ENCODE measurements at regions not wholly inside any gene's neighbourhood (a gene's known extent, or its start where the extent isn't known, plus 50 kb on each side); places are given as distances from the start of the nearest gene placed in this dataset.
"Not testable (repeated sequence)": the region's sequence is repeated elsewhere in the genome, so short reads cannot be mapped to it uniquely, and the experiment has no call there.

DNA sequence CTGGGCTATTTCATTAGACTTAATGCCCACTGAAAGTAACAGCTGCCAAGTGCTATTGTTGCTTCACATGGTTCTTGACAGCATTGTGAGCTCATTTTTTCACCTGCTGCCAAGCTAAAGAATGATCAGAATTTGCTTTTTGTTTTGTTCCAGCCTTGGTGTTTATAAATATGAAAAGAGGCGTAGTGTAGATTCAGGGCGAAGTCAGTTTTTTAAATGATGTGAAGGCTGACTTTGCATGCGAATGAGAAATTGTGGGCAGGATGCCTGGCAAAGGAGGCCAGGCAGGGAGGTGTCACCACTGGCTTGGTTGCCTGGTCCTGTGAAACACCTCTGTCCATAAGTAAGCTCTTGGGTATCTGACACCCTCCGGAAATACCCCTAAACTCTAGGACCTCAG lies 93.3 kb upstream of the NAP1L1 start:
- Histone ChIP-seq H3K79me2 (ENCODE audit: low read length) (no peaks in the 10 kb centered on the region), H3K36me3 (ENCODE audit: insufficient read depth, low read length) (no peaks in the 10 kb centered on the region), H3K4me1 (ENCODE audit: low read length) (peaks cover 13% of the 10 kb centered on the region), H4K20me1 (ENCODE audit: insufficient read depth, low read depth, low read length) (no peaks in the 10 kb centered on the region), H2AFZ (ENCODE audit: low read length) (no peak overlapping the region), H3K9me2 (replicated peaks; ENCODE audit: insufficient read depth, low read length) (no peaks in the 10 kb centered on the region), H3K4me3 (ENCODE audit: low read length) (no peak overlapping the region), H3K9me3 (ENCODE audit: low read length) (no peaks in the 10 kb centered on the region), H3K9ac (ENCODE audit: low read length) (no peak overlapping the region), H3K4me2 (ENCODE audit: low read depth, low read length, poor library complexity, severe bottlenecking) (no peak overlapping the region), H3K27me3 (ENCODE audit: low read length) (no peaks in the 10 kb centered on the region), H3K27ac (ENCODE audit: low read length) (no peak overlapping the region)
- no peak for DNase-seq

DNA sequence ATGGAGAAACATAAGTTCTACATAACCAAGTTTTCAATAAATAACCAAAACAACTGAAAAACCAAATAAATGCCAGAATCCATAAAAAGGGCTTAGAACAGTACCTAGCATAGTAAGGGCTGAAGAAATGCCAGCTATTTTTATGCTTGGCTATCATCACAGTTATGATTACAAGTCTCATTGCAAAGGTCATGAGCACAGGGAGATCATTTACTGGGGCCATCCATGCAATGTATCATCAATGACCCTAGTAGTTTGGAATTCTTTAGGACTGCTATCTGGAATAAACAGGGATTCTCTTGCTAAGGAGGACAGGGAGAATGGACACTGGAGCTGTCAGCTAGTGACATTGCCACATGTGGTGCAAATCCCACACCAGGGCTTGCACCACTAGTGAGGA lies 92.5 kb upstream of the NAP1L1 start:
- no peaks in the 10 kb centered on the region for H3K79me2 ChIP-seq (ENCODE audit: low read length)
- no peak for DNase-seq
- H3K4me1 ChIP-seq (ENCODE audit: low read length): peaks cover 20% of the 10 kb centered on the region
- H3K9ac ChIP-seq (ENCODE audit: low read length): no peak overlapping the region
- no peaks in the 10 kb centered on the region for H3K9me2 ChIP-seq (replicated peaks; ENCODE audit: insufficient read depth, low read length)
- H4K20me1 ChIP-seq (ENCODE audit: insufficient read depth, low read depth, low read length): no peaks in the 10 kb centered on the region
- no peak overlapping the region for H2AFZ ChIP-seq (ENCODE audit: low read length)
- no peak overlapping the region for H3K27ac ChIP-seq (ENCODE audit: low read length)
- H3K36me3 ChIP-seq (ENCODE audit: insufficient read depth, low read length): no peaks in the 10 kb centered on the region
- H3K4me2 ChIP-seq (ENCODE audit: low read depth, low read length, poor library complexity, severe bottlenecking): no peak overlapping the region
- no peak overlapping the region for H3K4me3 ChIP-seq (ENCODE audit: low read length)
- no peaks in the 10 kb centered on the region for H3K9me3 ChIP-seq (ENCODE audit: low read length)
- no peaks in the 10 kb centered on the region for H3K27me3 ChIP-seq (ENCODE audit: low read length)

- H3K9ac ChIP-seq (ENCODE audit: low read length); H3K4me3 ChIP-seq (ENCODE audit: low read length); DNase-seq; H3K27ac ChIP-seq (ENCODE audit: low read length); H3K9me2 ChIP-seq (replicated peaks; ENCODE audit: insufficient read depth, low read length); H3K79me2 ChIP-seq (ENCODE audit: low read length); H3K9me3 ChIP-seq (ENCODE audit: low read length); H4K20me1 ChIP-seq (ENCODE audit: insufficient read depth, low read depth, low read length); H2AFZ ChIP-seq (ENCODE audit: low read length); H3K36me3 ChIP-seq (ENCODE audit: insufficient read depth, low read length); H3K4me2 ChIP-seq (ENCODE audit: low read depth, low read length, poor library complexity, severe bottlenecking); H3K27me3 ChIP-seq (ENCODE audit: low read length): not testable (repeated sequence)
- H3K4me1 ChIP-seq (ENCODE audit: low read length): peaks cover 20% of the 10 kb centered on the region
These were observed 91.5 kb upstream of the NAP1L1 start for GRCh38 chr12:76175946-76176345.

DNA sequence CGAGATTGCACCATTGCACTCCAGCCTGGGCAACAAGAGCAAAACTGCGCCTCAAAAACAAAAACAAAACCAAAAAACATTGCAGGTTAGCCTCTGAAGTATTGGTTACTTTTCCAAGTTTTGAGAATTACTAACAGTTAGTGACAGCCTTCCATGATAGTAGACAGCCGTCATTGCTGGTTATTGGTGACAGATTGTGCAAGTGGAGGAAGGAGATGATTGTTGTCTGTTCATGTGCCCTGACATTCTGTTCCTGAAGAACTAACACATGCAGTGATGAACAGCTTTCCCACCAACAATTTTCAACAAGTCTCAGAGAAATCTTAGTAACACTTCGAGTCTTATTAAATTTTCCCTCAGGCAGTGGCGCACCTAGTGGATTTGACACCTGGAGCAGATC lies 89.3 kb upstream of the NAP1L1 start:
- Histone ChIP-seq H3K27ac (ENCODE audit: low read length) (no peak overlapping the region), H3K9ac (ENCODE audit: low read length) (no peak overlapping the region), H3K36me3 (ENCODE audit: insufficient read depth, low read length) (no peaks in the 10 kb centered on the region), H3K4me2 (ENCODE audit: low read depth, low read length, poor library complexity, severe bottlenecking) (no peak overlapping the region), H3K4me3 (ENCODE audit: low read length) (no peak overlapping the region), H3K9me2 (replicated peaks; ENCODE audit: insufficient read depth, low read length) (no peaks in the 10 kb centered on the region), H3K4me1 (ENCODE audit: low read length) (peaks cover 20% of the 10 kb centered on the region), H2AFZ (ENCODE audit: low read length) (no peak overlapping the region), H3K9me3 (ENCODE audit: low read length) (no peaks in the 10 kb centered on the region), H4K20me1 (ENCODE audit: insufficient read depth, low read depth, low read length) (no peaks in the 10 kb centered on the region), H3K79me2 (ENCODE audit: low read length) (no peaks in the 10 kb centered on the region), H3K27me3 (ENCODE audit: low read length) (no peaks in the 10 kb centered on the region)
- DNase-seq: no peak

DNA sequence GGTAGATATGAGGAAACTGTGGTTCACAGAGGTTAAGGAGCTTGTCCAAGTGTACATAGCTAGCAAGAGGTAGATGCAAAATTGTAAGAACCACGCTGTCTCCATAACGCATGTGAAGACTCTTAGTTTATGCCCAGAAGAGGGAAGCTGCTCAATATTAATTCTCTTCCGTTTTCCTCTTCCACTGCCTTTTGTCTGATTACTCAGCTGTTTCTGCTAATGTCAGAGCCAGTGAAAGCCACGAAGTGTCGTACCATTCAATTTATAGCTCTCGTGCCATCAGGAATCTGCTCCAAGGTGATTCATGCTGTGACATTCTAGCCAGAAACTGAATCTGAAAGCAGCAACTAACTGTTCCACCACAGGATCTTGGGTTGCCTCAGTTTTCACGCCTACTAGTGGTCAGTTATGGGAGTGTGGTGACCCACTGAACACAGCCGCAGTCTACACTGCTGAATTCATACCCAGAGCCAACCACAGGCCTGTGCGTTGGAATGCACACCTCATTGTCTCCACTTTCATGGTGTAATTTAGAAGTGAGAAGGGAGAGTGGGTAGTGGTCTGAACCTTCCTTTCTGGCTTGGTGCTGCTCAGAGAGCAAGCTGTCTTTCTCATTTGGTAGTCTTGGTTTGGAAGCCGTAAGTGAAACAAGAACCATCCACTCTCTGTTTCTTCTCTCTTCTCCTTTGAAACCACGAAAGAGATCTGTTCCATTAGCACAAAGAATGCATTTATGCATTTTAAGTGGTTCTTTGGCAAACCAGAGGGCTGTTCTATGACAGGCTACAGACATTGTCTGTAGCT lies 74.2 kb upstream of the NAP1L1 start:
- no peaks in the 10 kb centered on the region for H3K9me3 ChIP-seq (ENCODE audit: low read length)
- H3K9ac ChIP-seq (ENCODE audit: low read length): peak overlapping the region; percentile 59
- H2AFZ ChIP-seq (ENCODE audit: low read length): peak overlapping the region; percentile 95
- H3K27me3 ChIP-seq (ENCODE audit: low read length): no peaks in the 10 kb centered on the region
- peak; percentile 83 for DNase-seq
- no peaks in the 10 kb centered on the region for H3K36me3 ChIP-seq (ENCODE audit: insufficient read depth, low read length)
- peak overlapping the region; percentile 67 for H3K4me2 ChIP-seq (ENCODE audit: low read depth, low read length, poor library complexity, severe bottlenecking)
- H3K4me3 ChIP-seq (ENCODE audit: low read length): peak overlapping the region; percentile 51; the same call in 1 of the 2 replicates
- H3K4me1 ChIP-seq (ENCODE audit: low read length): peaks cover 7% of the 10 kb centered on the region
- no peaks in the 10 kb centered on the region for H3K79me2 ChIP-seq (ENCODE audit: low read length)
- H4K20me1 ChIP-seq (ENCODE audit: insufficient read depth, low read depth, low read length): no peaks in the 10 kb centered on the region
- no peaks in the 10 kb centered on the region for H3K9me2 ChIP-seq (replicated peaks; ENCODE audit: insufficient read depth, low read length)
- H3K27ac ChIP-seq (ENCODE audit: low read length): no peak overlapping the region

DNA sequence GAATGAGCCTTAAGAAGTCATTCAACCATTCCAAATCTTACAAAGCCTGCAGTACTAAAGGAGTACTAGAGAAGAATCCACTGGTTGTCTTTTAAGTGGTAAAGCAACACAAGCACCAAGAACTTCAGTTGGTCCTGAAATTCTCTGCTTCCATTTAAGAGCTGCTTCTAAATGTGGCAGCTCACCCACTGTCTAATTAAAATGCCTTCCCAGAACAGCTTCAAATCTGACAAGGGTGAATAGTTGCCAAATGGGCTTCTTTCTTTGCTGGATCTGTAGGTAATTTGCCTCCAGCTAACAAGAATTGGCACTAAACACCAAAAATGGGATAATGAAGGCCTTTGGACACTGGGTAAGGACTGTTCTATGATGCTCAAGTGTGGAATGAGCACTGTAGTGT lies 72.2 kb upstream of the NAP1L1 start:
- Histone ChIP-seq H2AFZ (ENCODE audit: low read length) (no peak overlapping the region), H3K4me1 (ENCODE audit: low read length) (peaks cover 12% of the 10 kb centered on the region), H3K79me2 (ENCODE audit: low read length) (no peaks in the 10 kb centered on the region), H3K36me3 (ENCODE audit: insufficient read depth, low read length) (no peaks in the 10 kb centered on the region), H3K27me3 (ENCODE audit: low read length) (no peaks in the 10 kb centered on the region), H3K4me2 (ENCODE audit: low read depth, low read length, poor library complexity, severe bottlenecking) (no peak overlapping the region), H3K4me3 (ENCODE audit: low read length) (no peak overlapping the region), H3K27ac (ENCODE audit: low read length) (no peak overlapping the region), H3K9me2 (replicated peaks; ENCODE audit: insufficient read depth, low read length) (no peaks in the 10 kb centered on the region), H3K9me3 (ENCODE audit: low read length) (no peaks in the 10 kb centered on the region), H4K20me1 (ENCODE audit: insufficient read depth, low read depth, low read length) (no peaks in the 10 kb centered on the region), H3K9ac (ENCODE audit: low read length) (no peak overlapping the region)
- no peak for DNase-seq

- H3K4me3 ChIP-seq (ENCODE audit: low read length): no peak overlapping the region
- no peak overlapping the region for H3K27ac ChIP-seq (ENCODE audit: low read length)
- no peak overlapping the region for H3K4me2 ChIP-seq (ENCODE audit: low read depth, low read length, poor library complexity, severe bottlenecking)
- H2AFZ ChIP-seq (ENCODE audit: low read length): no peak overlapping the region
- H3K27me3 ChIP-seq (ENCODE audit: low read length): no peaks in the 10 kb centered on the region
- peaks cover 12% of the 10 kb centered on the region for H3K4me1 ChIP-seq (ENCODE audit: low read length)
- H3K9me2 ChIP-seq (replicated peaks; ENCODE audit: insufficient read depth, low read length): no peaks in the 10 kb centered on the region
- no peaks in the 10 kb centered on the region for H3K36me3 ChIP-seq (ENCODE audit: insufficient read depth, low read length)
- H4K20me1 ChIP-seq (ENCODE audit: insufficient read depth, low read depth, low read length): no peaks in the 10 kb centered on the region
- no peak for DNase-seq
- H3K9me3 ChIP-seq (ENCODE audit: low read length): no peaks in the 10 kb centered on the region
- no peaks in the 10 kb centered on the region for H3K79me2 ChIP-seq (ENCODE audit: low read length)
- no peak overlapping the region for H3K9ac ChIP-seq (ENCODE audit: low read length)
These were observed 71.8 kb upstream of the NAP1L1 start for GRCh38 chr12:76156314-76156713.

DNA sequence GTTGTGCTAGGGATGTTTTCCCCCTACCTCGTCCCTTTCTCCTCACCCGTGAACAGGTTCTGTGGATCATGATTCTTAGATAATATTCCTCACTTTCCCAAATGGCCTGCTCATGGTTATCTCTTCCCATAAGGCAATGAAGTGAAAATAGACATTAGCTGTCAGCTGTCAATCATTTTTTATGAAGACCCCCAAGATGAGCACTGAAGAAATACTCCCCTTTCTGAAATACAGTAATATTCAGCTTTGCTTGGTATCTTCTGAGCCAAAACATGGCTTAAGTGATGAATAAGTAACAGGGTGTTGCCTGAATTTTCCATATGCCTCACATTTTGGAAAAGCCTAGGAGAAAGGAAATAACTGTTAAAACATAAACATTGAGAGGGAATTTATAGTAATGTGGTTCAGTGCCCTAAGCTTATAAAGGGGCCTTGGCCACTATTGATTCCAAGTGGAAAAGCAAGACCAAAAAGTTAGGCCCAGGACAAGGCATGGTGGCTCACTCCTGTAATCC lies 70.7 kb upstream of the NAP1L1 start:
- Histone ChIP-seq H3K27me3 (ENCODE audit: low read length) (no peaks in the 10 kb centered on the region), H4K20me1 (ENCODE audit: insufficient read depth, low read depth, low read length) (no peaks in the 10 kb centered on the region), H3K27ac (ENCODE audit: low read length) (no peak overlapping the region), H3K9ac (ENCODE audit: low read length) (no peak overlapping the region), H3K4me1 (ENCODE audit: low read length) (peaks cover 12% of the 10 kb centered on the region), H3K4me2 (ENCODE audit: low read depth, low read length, poor library complexity, severe bottlenecking) (no peak overlapping the region), H3K79me2 (ENCODE audit: low read length) (no peaks in the 10 kb centered on the region), H3K9me3 (ENCODE audit: low read length) (no peaks in the 10 kb centered on the region), H3K4me3 (ENCODE audit: low read length) (no peak overlapping the region), H3K9me2 (replicated peaks; ENCODE audit: insufficient read depth, low read length) (no peaks in the 10 kb centered on the region), H3K36me3 (ENCODE audit: insufficient read depth, low read length) (no peaks in the 10 kb centered on the region), H2AFZ (ENCODE audit: low read length) (no peak overlapping the region)
- DNase-seq: no peak

All from Karpas-422 (cell line).